HEK293T (cell line): ENCODE measurements at regions not wholly inside any gene's neighbourhood (a gene's known extent, or its start where the extent isn't known, plus 50 kb on each side); places are given as distances from the start of the nearest gene placed in this dataset.

Experiments
- ARNT ChIP-seq: fragments of 450-650 bp; IDR thresholded peaks from 2 replicates; pipeline ENCODE4 v1.6.1; 2017; ENCODE audit warnings: mild to moderate bottlenecking
- BHLHE40 ChIP-seq: fragments of 450-650 bp; IDR thresholded peaks from 2 replicates; pipeline ENCODE4 v1.6.1; 2016; ENCODE audit warnings: mild to moderate bottlenecking, moderate library complexity, borderline replicate concordance
- ELF4 ChIP-seq: fragments of 450-650 bp; IDR thresholded peaks from 2 replicates; pipeline ENCODE4 v1.6.1; 2017; ENCODE audit warnings: antibody characterized with exemption
- FOXA1 ChIP-seq: fragments of 450-650 bp; IDR thresholded peaks from 2 replicates; pipeline ENCODE4 v1.6.1; 2016; ENCODE audit warnings: mild to moderate bottlenecking
- FOXK2 ChIP-seq: fragments of 450-650 bp; IDR thresholded peaks from 2 replicates; pipeline ENCODE4 v1.6.1; 2016; ENCODE audit warnings: mild to moderate bottlenecking
- FOXM1 ChIP-seq: fragments of 450-650 bp; IDR thresholded peaks from 2 replicates; pipeline ENCODE4 v1.6.1; 2017; ENCODE audit warnings: mild to moderate bottlenecking, borderline replicate concordance
- HDGF ChIP-seq: fragments of 450-650 bp; IDR thresholded peaks from 2 replicates; pipeline ENCODE4 v1.6.1; 2017; ENCODE audit warnings: antibody characterized with exemption, borderline replicate concordance
- LEF1 ChIP-seq: fragments of 450-650 bp; IDR thresholded peaks from 2 replicates; pipeline ENCODE4 v1.6.1; 2017; ENCODE audit warnings: mild to moderate bottlenecking, borderline replicate concordance
- NFRKB ChIP-seq: fragments of 450-650 bp; IDR thresholded peaks from 2 replicates; pipeline ENCODE4 v1.6.1; 2016; ENCODE audit warnings: mild to moderate bottlenecking, moderate library complexity
- SP1 ChIP-seq: fragments of 450-650 bp; IDR thresholded peaks from 2 replicates; pipeline ENCODE4 v1.6.1; 2017
- SUZ12 ChIP-seq: fragments of 450-650 bp; IDR thresholded peaks from 2 replicates; pipeline ENCODE4 v1.6.1; 2016; ENCODE audit warnings: mild to moderate bottlenecking
- TARDBP ChIP-seq: fragments of 450-650 bp; IDR thresholded peaks from 2 replicates; pipeline ENCODE4 v1.6.1; 2016
- ZNF384 ChIP-seq: fragments of 450-650 bp; IDR thresholded peaks from 2 replicates; pipeline ENCODE4 v1.6.1; 2016
- TF ChIP-seq, protein P1 (sequence below): fragments of 450-650 bp; IDR thresholded peaks from 2 replicates; pipeline ENCODE4 v1.6.1; 2016

DNA sequence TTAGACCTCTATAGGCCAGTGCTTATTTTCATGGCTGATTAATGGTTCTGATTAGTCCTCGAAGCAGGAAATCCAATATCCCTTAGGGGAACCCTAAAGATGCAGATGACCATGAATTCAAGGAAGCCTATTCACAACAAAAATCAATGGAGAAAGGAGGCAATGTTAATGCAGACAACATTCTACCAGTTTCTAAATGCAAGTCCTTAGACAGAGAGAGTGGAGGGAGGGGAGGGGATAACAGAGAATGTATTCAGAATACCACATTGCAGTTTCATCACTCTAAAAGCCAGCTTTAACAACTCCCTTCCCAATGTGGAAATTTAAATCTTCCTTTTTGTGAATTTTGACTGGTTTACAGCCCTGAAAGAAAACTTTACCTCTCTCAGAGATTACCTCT is 87.1 kb upstream of the POU3F2 start:
- no peak for TF ChIP-seq ELF4
- TF ChIP-seq FOXM1, result no peak
- no peak for TF ChIP-seq FOXA1
- no peak for TF ChIP-seq FOXK2
- TF ChIP-seq SP1, result no peak
- TF ChIP-seq ZNF384, result no peak
- TF ChIP-seq SUZ12, result no peak
- TF ChIP-seq TARDBP, result no peak
- no peak for TF ChIP-seq BHLHE40
- TF ChIP-seq NFRKB, result no peak
- TF ChIP-seq LEF1, result no peak
- no peak for TF ChIP-seq HDGF
- TF ChIP-seq ARNT, result no peak
- TF ChIP-seq, protein P1, sequence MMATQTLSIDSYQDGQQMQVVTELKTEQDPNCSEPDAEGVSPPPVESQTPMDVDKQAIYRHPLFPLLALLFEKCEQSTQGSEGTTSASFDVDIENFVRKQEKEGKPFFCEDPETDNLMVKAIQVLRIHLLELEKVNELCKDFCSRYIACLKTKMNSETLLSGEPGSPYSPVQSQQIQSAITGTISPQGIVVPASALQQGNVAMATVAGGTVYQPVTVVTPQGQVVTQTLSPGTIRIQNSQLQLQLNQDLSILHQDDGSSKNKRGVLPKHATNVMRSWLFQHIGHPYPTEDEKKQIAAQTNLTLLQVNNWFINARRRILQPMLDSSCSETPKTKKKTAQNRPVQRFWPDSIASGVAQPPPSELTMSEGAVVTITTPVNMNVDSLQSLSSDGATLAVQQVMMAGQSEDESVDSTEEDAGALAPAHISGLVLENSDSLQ, result no peak
